ENCODE measurements at regions not wholly inside any gene's neighbourhood (a gene's known extent, or its start where the extent isn't known, plus 50 kb on each side); places are given as distances from the start of the nearest gene placed in this dataset.
"Not testable (repeated sequence)": the region's sequence is repeated elsewhere in the genome, so short reads cannot be mapped to it uniquely, and the experiment has no call there.

- in situ Hi-C loops (cut with HindIII; ENCODE audit: low sequenced_read_pairs), result not testable (repeated sequence)
Observed at GRCh38 chr12:131429221-131429620, 281.7 kb upstream of the SFSWAP start.

- in situ Hi-C loops (cut with HindIII; ENCODE audit: low sequenced_read_pairs), result not testable (repeated sequence)
Observed at GRCh38 chr12:131429697-131430096, 281.2 kb upstream of the SFSWAP start.

GRCh38 chr12:131430158-131430742 lies 280.6 kb upstream of the SFSWAP start:
- in situ Hi-C loops (cut with HindIII; ENCODE audit: low sequenced_read_pairs), result no loop called here

GRCh38 chr12:131431126-131431655 lies 279.7 kb upstream of the SFSWAP start:
- in situ Hi-C loops (cut with HindIII; ENCODE audit: low sequenced_read_pairs), result not testable (repeated sequence)

GRCh38 chr12:131432532-131433260 lies 278.2 kb upstream of the SFSWAP start:
- in situ Hi-C loops (cut with HindIII; ENCODE audit: low sequenced_read_pairs), result no loop called here

GRCh38 chr12:131434208-131435125 lies 276.4 kb upstream of the SFSWAP start:
- in situ Hi-C loops (cut with HindIII; ENCODE audit: low sequenced_read_pairs), result loop anchor here (5.0 kb wide), 1 partner anchor 207 kb away; no protein-coding TSS in a partner anchor

- in situ Hi-C loops (cut with HindIII; ENCODE audit: low sequenced_read_pairs), result loop anchor here (5.0 kb wide), 1 partner anchor 210 kb away; no protein-coding TSS in a partner anchor
Observed at GRCh38 chr12:131436922-131437705, 273.8 kb upstream of the SFSWAP start.

- in situ Hi-C loops (cut with HindIII; ENCODE audit: low sequenced_read_pairs), result loop anchor here (5.0 kb wide), 1 partner anchor 211 kb away; no protein-coding TSS in a partner anchor
Observed at GRCh38 chr12:131437706-131438492, 273.0 kb upstream of the SFSWAP start.

- in situ Hi-C loops (cut with HindIII; ENCODE audit: low sequenced_read_pairs), result loop anchor here (5.0 kb wide), 1 partner anchor 211 kb away; no protein-coding TSS in a partner anchor
Observed at GRCh38 chr12:131438493-131438835, 272.4 kb upstream of the SFSWAP start.

- in situ Hi-C loops (cut with HindIII; ENCODE audit: low sequenced_read_pairs), result loop anchor here (5.0 kb wide), 1 partner anchor 212 kb away; no protein-coding TSS in a partner anchor
Observed at GRCh38 chr12:131438881-131439280, 272.0 kb upstream of the SFSWAP start.

- in situ Hi-C loops (cut with HindIII; ENCODE audit: low sequenced_read_pairs), result loop anchor here (5.0 kb wide), 1 partner anchor 212 kb away; no protein-coding TSS in a partner anchor
Observed at GRCh38 chr12:131439752-131440151, 271.1 kb upstream of the SFSWAP start.

GRCh38 chr12:131440209-131441059 lies 270.5 kb upstream of the SFSWAP start:
- in situ Hi-C loops (cut with HindIII; ENCODE audit: low sequenced_read_pairs), result not testable (repeated sequence)

GRCh38 chr12:131441060-131441396 lies 269.9 kb upstream of the SFSWAP start:
- in situ Hi-C loops (cut with HindIII; ENCODE audit: low sequenced_read_pairs), result no loop called here

- in situ Hi-C loops (cut with HindIII; ENCODE audit: low sequenced_read_pairs), result no loop called here
Observed at GRCh38 chr12:131441638-131442336, 269.1 kb upstream of the SFSWAP start.

- in situ Hi-C loops (cut with HindIII; ENCODE audit: low sequenced_read_pairs), result no loop called here
Observed at GRCh38 chr12:131442337-131442918, 268.5 kb upstream of the SFSWAP start.

GRCh38 chr12:131443019-131444000 lies 267.6 kb upstream of the SFSWAP start:
- in situ Hi-C loops (cut with HindIII; ENCODE audit: low sequenced_read_pairs), result no loop called here

Measured in endothelial cell of hepatic sinusoid (primary cell).